Hepatic stellate cell (primary cell): ENCODE measurements at regions not wholly inside any gene's neighbourhood (a gene's known extent, or its start where the extent isn't known, plus 50 kb on each side); places are given as distances from the start of the nearest gene placed in this dataset.

Experiments used
- DNase-seq: peaks from one replicate; pipeline ENCODE4 v3.0.0; 2011; ENCODE audit warnings: low spot score

DNA sequence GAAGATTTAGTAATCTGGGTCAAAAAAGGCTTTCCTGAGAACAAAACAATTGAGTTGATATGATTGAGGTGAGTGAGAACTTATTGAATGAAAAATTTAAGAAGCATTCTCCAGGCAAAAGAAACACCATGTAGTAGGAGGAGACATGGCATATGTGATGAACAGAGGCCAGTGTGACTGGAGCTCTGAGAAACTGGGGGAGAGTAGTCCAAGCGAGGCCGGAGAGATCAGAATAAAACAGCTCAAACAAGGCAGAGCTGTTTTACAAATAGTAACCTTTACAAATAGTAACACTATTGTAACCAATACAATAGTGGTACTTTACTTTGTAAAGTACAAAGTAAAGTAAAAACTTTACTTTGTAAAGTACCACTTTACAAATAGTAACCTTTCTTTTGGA is 1159.1 kb downstream of the PCDH9 start:
- DNase-seq, result no peak

DNA sequence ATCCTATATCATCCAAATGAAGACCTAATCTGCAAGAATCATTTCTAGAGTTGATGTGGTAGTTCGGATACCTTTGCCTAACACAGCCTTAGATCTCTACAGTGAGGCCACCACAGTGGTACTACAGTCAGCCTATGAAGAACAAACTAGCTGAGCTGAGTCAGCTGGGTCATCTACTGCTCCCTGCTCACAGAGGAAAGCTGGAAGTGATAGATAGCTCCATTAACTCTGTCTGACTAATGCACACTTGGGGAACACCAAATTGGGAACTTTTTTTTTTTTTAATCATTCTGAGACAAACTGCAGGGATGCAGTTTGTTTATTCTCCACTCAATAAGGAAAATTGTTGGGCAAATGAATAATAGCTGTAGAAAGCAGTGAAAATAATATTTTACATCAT is 1160.6 kb downstream of the PCDH9 start:
- DNase-seq, result no peak

DNA sequence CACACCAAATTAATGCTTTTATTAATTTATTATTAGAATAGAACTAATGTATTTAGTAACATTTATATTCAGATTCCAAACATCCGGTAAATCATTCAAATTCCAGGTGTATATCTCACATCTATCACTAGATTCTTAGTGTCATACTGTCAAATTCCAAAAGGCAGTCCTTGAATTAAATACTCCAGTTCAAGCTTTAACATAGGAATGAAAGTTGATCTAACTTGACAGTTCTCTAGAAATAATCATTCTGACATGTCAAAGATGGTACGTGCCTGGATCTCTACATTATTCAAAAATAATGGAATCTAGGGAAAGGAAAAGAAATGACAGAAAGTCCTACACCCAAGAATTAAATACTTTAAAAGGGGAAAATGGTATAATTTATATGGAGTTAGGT is 1161.5 kb downstream of the PCDH9 start:
- no peak for DNase-seq

DNA sequence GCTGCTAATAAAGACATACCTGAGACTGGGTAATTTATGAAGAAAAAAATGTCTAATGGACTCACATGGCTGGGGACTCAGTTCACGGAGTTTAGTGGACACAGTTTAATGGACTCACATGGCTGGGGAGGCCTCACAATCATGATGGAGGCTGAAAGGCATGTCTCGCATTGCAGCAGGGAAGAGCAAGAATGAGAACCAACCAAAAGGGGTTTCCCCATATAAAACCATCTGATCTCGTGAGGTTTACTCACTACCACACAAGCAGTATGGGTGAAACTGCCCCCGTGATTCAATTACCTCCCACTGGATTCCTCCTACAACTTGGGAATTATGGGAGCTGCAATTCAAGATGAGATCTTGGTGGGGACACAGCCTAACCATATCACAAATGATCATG is 1181.2 kb downstream of the PCDH9 start:
- no peak for DNase-seq

DNA sequence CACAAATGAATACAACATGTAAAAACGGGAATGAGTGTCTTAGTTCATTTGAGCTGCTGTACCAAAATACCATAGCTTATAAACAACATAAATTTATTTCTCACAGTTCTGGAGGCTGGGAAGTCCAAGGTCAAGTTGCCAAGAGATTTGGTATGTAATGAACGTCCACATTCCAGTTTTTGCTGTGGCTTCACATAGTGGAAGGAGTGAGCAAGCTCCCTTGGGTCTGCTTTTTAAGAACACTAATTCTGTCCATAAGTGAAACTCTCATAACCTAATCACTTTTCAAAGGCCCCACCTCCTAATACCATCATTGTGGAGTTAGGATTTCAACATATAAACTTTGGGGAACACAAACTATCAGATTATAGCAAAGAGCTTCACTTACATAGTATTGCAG is 1189.6 kb downstream of the PCDH9 start:
- DNase-seq, result no peak

DNA sequence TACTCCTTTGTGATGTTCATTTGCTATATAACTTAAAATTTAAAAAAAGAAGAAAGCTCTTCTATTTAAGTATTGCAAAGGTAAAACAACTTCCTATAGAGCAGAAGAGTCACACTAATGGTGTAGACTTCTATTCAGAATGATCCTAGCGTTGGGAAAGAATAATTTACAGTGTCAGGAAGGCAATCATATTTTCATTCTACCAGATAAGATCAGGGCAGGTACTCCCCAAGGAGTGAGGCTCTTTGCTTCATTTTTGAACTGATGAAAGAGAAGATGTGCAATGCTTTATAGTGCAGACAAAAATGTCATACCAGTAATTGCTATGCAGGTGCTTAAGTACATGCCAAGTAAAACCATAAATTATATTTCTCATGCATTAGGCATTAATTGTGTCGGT is 1193.0 kb downstream of the PCDH9 start:
- DNase-seq, result no peak

DNA sequence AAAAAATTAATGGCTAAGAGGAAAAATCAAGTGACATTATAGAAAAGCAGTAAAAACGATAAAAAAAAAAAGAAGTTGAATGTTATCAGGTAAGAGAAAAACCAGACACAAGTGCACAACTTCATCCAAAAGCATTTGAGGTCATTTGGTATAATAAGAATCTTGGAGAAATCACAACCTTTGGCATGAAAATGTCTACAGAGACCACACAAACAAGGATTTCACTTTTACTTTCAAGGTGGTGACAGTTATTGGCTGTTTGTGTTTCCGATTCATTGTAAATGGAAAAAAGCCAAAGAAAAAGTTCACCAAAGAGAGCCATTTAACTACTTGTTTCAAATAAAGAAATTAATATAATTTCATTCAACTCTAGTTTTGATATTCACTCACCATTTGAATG is 1193.5 kb downstream of the PCDH9 start:
- DNase-seq, result no peak

DNA sequence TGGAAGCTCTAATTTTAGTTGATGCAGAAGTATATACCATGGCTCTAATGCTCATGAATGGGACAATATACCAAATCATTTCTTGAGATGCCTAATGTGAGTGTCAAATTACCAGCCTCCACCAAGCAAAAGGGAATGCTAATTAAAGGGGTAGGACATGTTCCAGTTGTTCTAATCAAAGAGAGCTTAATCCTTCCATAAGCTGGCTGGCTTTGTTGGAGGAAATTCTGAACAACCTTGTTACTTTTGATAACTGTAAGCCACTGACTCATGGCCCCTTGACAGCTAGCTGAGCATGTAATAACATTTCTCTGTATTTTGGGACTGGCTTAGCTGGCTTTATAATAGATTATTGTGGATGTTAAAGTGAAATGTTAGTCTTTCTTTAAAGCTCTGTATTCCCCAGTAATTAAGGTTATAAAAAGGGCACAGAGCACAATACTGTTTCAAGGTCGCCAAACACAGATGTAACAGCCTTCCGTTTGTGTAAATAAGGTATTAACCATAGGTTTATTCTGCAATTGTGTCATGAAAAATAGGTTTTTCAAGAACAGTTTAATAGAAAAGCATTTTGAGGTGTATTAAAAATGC is 1194.0 kb downstream of the PCDH9 start:
- no peak for DNase-seq

DNA sequence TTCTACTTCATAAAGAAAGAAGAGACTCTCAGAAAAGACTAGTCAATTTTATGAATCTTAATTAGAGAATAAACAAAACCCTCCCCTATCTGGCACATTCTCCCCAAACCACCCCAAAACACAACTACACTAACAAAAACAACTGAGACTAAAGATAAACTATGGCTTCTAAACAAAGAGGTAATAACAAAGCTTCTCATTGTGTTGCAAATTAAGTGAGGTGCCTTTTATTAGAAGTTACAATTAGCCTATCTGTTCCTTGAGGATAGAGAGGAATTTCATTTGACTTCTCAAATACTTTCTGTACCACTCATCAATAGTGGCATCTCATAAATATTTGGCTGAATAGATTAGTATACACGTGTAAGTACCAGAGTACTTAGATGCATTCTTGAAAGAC is 1196.2 kb downstream of the PCDH9 start:
- no peak for DNase-seq

DNA sequence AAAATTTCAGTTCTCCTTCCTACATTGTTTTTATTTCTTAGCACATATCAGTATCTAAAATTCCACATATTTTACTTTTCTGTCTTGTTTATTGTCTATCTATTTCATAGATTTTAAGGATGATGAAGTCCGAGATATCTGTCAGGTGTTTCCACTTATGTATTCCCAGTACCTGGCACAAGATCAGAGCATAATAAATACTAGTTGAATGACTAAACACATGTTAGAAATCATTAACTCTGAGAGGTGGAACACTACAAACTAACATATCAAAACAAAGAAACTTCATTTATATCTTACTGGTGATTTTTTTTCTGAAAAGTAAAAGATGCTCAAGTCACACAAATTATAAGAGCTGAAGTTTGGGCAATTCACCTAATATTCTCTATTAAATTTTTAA is 1208.3 kb downstream of the PCDH9 start:
- no peak for DNase-seq

DNA sequence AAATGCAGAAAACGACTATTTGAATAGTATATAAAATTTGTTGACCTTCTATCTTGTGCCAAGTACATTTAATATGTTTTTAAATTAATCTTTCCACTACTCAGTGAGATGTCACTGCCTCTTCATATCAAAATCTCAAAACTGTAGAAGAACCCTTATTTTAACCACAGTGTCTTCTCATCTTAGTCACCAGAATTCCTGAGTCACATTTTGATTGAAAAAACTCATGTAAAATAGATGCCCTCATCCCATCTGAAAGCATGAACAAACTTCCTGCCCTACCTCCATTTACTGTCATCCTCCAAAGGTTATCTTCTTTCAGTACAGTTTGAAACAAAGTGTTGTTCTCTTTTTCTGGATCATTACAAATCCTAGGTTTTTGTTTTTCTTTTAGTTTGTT is 1215.4 kb downstream of the PCDH9 start:
- DNase-seq, result no peak

DNA sequence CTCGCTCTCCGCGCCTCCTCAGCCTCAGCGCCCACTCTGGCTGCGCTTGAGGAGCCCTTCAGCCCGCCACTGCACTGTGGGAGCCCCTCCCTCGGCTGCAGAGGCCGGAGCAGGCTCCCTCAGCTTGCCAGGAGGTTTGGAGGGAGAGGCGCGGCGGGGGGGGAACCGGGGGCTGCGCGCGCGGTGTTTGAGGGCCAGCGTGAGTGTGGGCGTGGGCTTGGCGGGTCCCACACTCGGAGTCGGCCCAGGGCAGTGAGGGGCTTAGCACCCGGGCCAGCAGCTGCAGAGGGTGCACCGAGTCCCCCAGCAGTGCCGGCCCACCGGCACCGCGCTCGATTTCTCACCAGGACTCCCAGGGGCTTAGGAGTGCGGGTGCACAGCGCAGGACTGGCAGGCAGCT is 1220.9 kb downstream of the PCDH9 start:
- no peak for DNase-seq

DNA sequence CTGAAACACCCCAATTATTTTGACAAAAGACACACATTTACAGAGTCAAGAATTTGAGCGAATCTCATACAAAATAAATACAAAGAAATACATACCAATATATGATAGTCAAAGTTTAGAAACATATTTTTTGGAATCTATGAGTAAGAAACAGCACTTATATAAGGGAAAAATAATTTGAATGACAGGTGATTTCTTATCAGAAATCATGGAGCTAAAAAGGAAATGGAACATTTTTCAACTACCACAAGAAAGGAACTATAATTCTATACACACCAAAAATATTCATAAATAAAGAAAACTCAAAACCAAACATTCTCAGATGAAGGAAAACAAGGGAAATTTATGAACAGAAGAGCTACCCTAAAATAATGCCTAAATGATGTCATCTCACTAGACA is 1226.6 kb downstream of the PCDH9 start:
- DNase-seq, result no peak

DNA sequence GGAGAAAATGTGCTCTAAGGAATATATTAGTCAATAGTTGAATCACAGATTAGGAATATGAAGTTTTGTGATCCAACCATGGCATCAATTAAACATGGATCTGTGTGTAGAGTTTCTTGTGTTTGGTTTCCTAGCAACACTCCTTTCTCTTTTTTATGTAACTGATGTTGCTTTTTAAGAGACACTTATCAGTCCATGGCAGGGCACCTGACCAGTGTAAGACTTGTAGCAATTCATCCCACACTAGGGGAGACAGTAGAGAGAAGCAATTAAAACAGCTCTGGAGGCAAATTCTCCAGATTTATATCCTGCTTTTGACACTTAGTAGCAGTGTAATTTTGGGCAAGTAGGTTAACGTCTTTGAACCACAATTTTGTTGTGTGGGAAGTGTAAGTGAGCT is 1229.0 kb downstream of the PCDH9 start:
- no peak for DNase-seq

DNA sequence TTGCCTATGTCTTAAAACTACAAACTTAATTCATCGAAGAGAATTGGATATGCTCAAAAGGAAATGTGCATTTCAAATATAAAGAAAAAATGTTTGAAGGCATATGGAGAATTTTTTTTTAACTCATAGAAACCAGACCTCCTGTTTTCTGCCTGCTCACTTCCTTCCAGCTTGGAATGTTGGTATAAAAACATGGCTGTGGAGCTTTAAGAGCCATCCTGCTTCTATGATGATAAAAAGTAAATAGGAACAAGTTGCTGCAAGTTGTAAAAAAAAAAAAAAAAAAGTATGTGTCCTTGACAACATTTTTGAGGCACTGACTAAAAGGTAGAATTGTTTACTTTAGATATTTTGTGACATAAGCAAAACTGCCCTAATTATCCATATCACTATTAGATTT is 1230.7 kb downstream of the PCDH9 start:
- DNase-seq, result no peak

DNA sequence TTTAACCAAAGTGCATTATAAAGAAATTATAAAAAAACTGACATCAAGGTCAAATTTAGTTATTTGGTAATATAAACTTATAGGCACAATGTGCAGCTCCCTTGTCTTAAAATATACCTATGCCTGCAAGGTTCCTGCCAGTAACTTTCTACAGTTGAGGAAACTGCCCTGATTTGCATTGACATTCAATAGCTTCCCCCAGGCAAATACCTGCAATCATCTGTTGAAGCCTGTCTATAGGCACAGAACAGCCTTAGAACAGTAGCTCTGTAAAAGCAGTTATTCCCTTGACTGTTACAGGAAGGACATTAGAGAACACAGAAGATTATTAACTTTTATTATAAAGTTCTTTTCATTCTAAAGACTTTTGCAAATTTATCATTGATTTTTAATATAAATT is 1239.5 kb downstream of the PCDH9 start:
- DNase-seq, result no peak

DNA sequence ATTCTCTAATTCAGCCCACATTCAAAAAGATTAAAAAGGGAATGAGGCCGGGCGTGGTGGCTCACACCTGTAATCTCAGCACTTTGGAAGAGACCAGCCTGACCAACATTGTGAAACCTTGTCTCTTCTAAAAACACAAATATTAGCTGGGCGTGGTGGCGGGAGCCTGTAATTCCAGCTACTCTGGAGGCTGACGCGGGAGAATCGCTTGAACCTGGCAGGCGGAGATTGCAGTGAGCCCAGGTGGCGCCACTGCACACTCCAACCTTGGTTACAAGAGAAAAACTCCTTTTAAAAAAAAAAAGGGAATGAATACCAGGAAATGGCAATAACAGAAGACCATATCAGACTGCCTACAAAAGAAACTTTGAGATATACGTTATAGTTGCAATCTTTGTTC is 1244.5 kb downstream of the PCDH9 start:
- DNase-seq, result no peak

DNA sequence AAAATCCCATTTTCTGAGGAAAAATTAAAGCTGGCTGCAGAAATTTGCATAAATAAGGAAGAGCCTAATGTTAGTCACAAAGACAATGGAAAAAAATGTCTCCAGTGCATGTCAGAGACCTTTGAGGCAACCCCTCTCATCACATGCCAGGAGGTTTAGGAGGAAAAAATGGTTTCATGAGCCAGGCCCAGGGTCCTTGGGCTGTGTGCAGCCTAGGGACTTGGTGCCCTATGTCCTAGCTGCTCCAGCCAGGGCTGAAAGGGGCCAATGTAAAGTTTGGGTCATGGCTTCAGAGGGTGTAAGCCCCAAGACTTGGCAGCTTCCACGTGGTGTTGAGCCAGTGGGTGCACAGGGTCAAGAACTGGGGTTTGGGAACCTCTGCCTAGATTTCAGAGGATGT is 1252.6 kb downstream of the PCDH9 start:
- no peak for DNase-seq

DNA sequence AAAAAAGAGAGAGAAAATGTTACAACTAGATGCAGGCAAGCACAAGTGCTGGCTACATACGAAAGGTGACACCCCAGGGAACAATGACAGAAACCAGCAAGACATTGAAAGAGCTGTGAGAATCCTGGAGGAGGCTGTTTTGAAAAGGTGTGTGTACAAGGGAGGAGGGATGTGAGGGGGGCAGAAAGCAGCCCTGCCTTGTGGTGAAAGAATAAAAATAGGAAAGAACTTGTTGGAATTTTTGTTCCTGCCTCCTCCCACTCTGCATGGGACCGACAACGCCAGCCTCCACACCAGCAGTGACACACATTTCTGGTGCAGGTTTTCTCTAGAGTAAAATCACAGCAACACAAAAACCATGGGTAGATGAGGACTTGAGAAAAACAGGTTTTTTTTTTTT is 1258.6 kb downstream of the PCDH9 start:
- no peak for DNase-seq

DNA sequence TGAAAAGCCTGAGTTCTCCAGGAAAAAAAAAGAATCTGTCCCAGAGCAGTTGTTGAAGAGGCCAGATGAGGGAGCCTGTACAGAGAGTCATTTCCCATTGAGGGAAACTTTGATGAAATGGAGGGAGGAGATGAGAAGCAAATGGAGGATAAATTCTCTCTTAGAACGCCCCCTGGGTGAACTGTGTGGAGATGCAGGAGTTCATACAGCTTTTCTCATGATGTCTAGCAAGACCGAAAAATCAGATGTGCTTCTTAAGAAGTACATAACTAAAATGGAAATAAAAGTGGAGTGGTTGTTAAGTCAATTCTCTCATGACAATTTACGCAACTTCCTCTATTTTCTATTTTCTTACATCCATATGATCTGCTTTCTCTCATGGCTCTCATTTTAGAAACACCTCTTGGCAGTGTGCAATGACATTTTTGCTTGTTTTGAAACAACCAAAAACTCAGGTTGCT is 1263.1 kb downstream of the PCDH9 start:
- DNase-seq, result peak; percentile 15

DNA sequence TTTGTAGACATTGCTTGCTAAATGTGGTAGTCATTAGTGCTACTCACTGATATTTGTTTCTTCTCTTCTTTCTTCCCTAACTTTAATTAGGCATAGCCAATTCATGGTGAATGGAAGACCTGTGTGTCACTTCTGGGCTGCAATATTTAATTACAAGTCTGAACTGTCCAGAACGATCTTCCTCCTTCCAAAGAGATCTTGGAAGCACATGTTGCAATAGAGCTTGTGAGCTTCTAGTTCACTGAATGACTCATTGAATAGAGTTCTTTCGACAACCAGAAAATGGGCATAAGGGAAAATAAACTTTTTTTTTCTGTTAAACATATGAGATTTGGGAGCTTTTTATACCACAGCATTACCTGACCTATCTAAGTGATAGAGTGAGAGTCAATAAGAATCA is 1264.6 kb downstream of the PCDH9 start:
- no peak for DNase-seq

DNA sequence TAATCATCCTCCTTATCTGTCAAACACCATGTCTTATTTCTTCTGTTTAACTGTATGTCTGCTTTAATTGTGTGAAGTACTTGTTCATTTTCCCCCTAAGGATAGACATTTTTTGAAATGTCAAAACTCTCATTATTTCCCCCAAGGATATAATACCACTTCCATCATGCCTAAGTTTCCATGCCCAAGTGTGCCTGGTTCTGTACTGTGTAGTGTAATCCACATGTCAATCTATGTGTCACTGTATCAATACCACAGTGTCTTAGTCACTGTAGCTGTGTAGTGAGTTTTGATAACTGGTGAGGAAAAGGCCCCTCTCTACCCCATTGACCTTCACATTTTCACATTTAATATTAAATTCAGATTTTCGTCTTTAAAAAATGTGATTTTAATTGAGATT is 1265.5 kb downstream of the PCDH9 start:
- no peak for DNase-seq

DNA sequence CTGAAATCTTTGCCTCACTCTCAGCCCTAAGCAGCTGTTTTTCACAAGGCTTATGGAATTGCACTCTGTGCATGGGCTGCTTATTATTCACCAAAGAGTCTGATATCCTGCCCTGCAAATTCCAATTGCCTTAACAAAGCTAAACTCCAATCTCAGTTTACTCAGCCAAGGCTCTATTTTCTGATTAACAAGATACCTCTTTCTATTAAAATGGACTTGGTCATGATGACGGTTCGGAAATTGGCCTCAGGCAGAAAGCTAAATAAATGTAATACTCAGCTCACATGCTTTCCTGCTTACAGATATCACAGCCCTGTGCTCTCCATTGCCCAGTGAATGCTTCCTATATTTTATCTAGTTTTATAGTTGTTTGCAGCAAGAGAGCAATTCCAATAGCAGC is 1270.8 kb downstream of the PCDH9 start:
- no peak for DNase-seq

DNA sequence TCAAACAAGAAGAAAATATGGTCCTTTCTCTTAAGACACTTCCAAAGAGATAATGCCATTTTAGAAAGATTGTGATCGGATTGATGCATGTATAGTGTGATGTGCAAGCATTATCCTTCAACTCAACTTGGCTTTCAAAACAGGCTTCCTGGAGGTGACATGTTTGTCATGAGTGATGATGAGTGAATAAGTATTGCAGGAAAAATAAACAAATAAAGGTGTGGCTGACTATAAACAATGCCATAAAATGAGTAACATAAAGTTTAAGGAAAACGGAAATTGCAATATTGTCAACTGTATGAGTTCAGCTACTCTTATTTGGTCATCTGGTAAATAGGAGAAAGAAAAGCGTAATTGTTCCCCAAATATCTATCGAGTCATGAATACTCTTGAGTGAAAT is 1283.7 kb downstream of the PCDH9 start:
- no peak for DNase-seq

DNA sequence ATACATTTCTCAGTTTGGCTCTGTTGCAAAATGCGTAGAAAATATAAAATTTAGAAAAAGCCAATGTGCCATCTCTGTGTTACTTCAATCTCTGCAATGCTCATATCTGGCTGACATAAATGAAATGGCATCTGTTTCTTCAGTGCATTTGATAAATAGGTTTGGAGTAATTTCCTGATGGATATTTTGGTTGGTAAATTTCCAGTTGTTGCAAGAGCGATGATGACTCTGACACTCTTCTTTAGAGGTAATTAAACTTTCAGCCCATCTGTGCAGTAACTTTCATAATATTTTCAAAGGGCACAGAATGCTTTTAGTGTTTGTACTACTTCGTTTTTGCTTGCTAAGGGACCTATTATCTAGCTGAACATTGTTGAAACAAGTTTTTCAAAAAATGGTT is 1286.4 kb downstream of the PCDH9 start:
- DNase-seq, result no peak
